Ectodermal cell (in vitro differentiated cells): ENCODE measurements at regions not wholly inside any gene's neighbourhood (a gene's known extent, or its start where the extent isn't known, plus 50 kb on each side); places are given as distances from the start of the nearest gene placed in this dataset.

Source experiments
- H3K27ac ChIP-seq: 2 replicates; pipeline ENCODE4 v1.7.0; 2013; ENCODE audit warnings: mild to moderate bottlenecking, low read depth, low read length; ENCODE audit not compliant: insufficient read depth, poor library complexity, severe bottlenecking
- H3K27me3 ChIP-seq: 2 replicates; pipeline ENCODE4 v1.7.0; 2013; ENCODE audit warnings: mild to moderate bottlenecking, low read length; ENCODE audit not compliant: insufficient read depth, control insufficient read depth, poor library complexity, severe bottlenecking
- H3K36me3 ChIP-seq: one replicate; pipeline ENCODE4 v1.7.0; 2013; ENCODE audit warnings: low read length; ENCODE audit not compliant: control insufficient read depth, insufficient read depth
- H3K4me1 ChIP-seq: one replicate; pipeline ENCODE4 v1.7.0; 2013; ENCODE audit warnings: low read length; ENCODE audit not compliant: control insufficient read depth, insufficient read depth
- H3K4me3 ChIP-seq: 2 replicates; pipeline ENCODE4 v1.7.0; 2013; ENCODE audit warnings: low read depth, low read length, control low read depth; ENCODE audit not compliant: insufficient read depth
- H3K9me3 ChIP-seq: 2 replicates; pipeline ENCODE4 v1.7.0; 2013; ENCODE audit warnings: mild to moderate bottlenecking, low read length, moderate library complexity; ENCODE audit not compliant: control insufficient read depth
- WGBS, 2 experiments: methylation state at CpG; one replicate each; pipeline ENCODE4 v1.1.7; 2013; ENCODE audit warnings: missing lambda C conversion rate in 2 of 2; 5-methylcytosine and 5-hydroxymethylcytosine counted together

DNA sequence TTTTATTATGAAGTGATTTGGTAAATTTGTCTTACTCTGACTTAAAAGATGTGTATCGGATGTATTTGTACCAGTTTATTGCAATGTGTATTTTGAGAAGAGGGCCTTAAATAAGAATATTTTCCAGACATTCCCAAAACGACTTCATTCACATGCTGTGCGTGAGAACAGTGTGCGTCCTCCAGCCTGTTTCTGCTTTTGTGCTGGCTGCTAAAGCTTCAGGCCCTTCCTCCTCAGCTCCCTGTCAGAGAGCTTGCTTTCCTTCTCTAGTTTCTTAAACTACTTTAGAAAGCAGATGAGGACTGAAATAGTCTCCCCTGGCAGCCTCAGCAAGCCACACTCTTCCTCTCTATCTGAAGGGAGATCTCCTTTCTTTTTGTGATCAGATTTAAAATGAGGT, 157.8 kb downstream of the SAMD5 start:
- no peaks in the 10 kb centered on the region for H3K27me3 ChIP-seq
- H3K27ac ChIP-seq: no peak overlapping the region
- H3K9me3 ChIP-seq: peaks cover 3% of the 10 kb centered on the region
- H3K4me3 ChIP-seq: no peak overlapping the region
- H3K4me1 ChIP-seq: peaks cover 8% of the 10 kb centered on the region
- 55 to 56% methylated on average over 4 of the region's 4 CpGs for WGBS, 2 experiments
- no peaks in the 10 kb centered on the region for H3K36me3 ChIP-seq

DNA sequence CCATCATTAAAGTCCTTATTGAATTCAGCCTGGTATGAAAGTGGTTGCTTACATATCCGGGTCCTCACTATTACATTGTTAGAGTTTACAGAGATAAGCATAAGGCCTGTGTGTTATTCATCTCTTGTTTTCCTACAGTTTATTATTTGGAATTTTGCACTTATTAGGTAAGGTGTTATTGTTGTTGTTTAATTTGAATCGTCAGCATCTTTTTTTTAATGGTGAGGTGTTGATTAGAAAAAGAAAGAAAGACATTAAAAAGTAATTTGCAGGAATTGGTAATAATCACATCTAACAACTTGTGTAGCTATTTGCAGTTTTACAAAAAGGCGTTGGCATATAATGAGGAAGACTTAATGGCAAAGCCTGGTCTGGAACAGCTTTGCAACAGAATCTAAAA, 158.6 kb downstream of the SAMD5 start:
- Histone ChIP-seq H3K27ac (no peak overlapping the region), H3K27me3 (no peaks in the 10 kb centered on the region), H3K4me1 (peaks cover 8% of the 10 kb centered on the region), H3K4me3 (no peak overlapping the region), H3K9me3 (peaks cover 3% of the 10 kb centered on the region), H3K36me3 (no peaks in the 10 kb centered on the region)
- WGBS, 2 experiments: 91 to 95% methylated on average over 3 of the region's 3 CpGs

DNA sequence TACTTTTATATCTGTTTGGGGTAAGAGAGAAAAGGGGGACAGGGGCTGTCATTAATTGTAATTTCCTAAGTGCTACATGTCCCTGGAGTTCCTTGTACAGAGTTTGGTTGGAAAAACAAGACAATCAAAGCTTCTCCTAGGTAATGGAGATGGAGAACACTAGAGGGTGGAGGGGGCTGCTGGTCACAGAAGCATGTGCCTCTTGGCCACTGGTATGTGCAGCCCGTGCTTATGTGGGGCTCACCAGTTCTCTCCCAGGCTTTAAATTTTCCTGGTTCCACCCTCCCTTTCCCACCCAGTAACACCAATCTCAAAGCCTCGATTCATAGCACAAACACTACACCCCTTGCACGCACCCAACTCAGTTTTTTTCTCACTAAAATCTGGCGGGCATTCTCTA, 165.6 kb downstream of the SAMD5 start:
- no peaks in the 10 kb centered on the region for H3K36me3 ChIP-seq
- 82 to 87% methylated on average over 4 of the region's 4 CpGs for WGBS, 2 experiments
- H3K4me3 ChIP-seq: no peak overlapping the region
- no peak overlapping the region for H3K27ac ChIP-seq
- peaks cover 3% of the 10 kb centered on the region for H3K9me3 ChIP-seq
- no peaks in the 10 kb centered on the region for H3K27me3 ChIP-seq
- no peaks in the 10 kb centered on the region for H3K4me1 ChIP-seq

DNA sequence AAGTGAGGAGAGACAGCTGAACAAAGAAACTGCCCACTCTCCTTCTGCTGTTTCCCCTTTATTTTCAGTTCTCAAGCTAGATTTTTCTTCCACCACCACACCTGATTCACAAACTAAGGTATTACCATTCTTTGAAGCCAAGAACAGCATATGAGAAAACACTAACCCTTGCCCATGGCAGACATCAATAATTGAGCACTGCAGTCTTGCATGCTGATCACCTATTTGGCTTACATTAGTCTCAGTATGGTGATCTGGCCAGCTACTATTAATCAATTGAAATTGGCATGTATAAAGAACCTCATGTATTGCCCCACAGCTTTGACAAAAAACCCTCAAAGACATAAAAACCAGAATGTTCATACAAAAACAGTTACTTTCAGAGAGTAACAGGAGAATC, 166.3 kb downstream of the SAMD5 start:
- H3K36me3 ChIP-seq: no peaks in the 10 kb centered on the region
- H3K27ac ChIP-seq: no peak overlapping the region
- H3K4me1 ChIP-seq: no peaks in the 10 kb centered on the region
- H3K9me3 ChIP-seq: peaks cover under 1% of the 10 kb centered on the region
- H3K4me3 ChIP-seq: no peak overlapping the region
- H3K27me3 ChIP-seq: no peaks in the 10 kb centered on the region

DNA sequence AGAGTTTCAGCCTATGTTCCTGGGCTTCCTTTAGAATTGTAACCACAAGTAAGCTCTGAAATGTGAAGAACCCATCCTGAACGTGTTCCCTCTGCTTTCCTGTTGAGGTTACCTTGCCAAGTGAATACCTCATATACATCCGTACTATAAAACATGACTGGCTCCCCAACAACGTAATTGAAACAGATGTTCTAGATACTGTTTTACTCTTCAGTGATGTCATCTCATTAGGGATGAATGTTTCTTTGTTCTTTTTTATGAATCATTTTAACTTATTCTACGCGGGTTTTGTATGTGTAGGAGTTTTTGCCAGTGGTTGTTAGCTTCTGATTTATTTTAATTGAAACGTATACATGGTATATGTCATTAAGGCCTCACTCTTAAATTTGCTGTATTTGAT, 166.8 kb downstream of the SAMD5 start:
- Histone ChIP-seq H3K36me3 (no peaks in the 10 kb centered on the region), H3K27me3 (no peaks in the 10 kb centered on the region), H3K9me3 (no peaks in the 10 kb centered on the region), H3K4me1 (no peaks in the 10 kb centered on the region), H3K27ac (no peak overlapping the region), H3K4me3 (no peak overlapping the region)
- 88 to 94% methylated on average over 6 of the region's 6 CpGs for WGBS, 2 experiments

DNA sequence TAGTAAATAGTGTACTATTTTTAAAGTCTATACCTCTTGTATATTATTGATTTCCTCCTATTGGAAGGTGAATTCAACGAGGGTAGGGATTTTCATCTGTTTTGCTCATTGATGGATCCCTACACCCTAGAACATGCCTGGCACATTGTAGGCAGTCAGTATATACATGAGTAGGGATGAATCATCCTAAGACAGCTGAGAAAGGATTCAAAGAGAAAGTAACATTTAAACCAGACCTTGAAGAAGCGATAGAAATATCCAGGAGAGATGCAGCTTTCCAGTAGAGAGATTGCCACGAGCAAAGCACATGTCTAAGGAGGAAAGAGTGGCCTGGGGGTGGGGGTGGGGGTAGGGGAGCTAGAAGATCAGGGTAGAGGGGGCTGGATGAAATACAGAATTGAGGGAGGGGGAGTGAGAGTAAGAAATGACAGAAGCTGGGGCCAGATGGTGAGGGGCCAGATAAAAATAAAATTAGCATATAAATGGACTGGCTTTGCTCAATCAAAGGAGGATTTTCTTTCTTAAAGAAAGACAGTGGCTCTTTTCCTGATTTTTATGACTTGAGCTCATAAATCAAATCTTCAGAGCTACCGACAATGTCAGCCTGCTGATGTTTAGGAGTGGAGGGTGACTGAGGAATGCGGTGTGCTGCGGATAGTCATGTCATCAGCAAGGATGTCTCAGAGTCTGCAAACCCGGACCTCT, 168.2 kb downstream of the SAMD5 start:
- Histone ChIP-seq H3K9me3 (no peaks in the 10 kb centered on the region), H3K4me3 (no peak overlapping the region), H3K36me3 (no peaks in the 10 kb centered on the region), H3K27ac (no peak overlapping the region), H3K27me3 (no peaks in the 10 kb centered on the region), H3K4me1 (no peaks in the 10 kb centered on the region)
- 71 to 76% methylated on average over 6 to 7 of the region's 7 CpGs for WGBS, 2 experiments

DNA sequence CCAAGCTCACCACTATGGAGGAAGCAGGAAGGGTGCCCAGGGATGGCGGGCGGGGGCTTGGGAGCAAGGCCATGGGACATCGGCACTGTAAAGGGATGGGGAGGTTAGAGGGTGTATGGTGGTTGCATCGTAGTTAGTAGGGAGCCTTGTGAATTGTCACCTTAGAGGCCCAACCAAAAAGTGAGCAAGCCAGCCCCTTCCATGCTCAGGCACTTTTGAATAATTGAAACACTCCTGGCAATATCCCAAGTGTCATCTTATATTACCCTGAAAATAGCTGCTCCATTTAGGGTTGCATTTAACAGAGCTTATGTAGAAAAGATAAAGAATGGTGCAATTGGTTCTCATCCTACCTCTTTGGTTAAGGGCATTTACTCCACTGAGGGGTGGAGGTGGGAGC, 169.2 kb downstream of the SAMD5 start:
- Histone ChIP-seq H3K4me3 (no peak overlapping the region), H3K9me3 (no peaks in the 10 kb centered on the region), H3K27ac (no peak overlapping the region), H3K4me1 (no peaks in the 10 kb centered on the region), H3K36me3 (no peaks in the 10 kb centered on the region), H3K27me3 (no peaks in the 10 kb centered on the region)
- WGBS, 2 experiments: 72 to 75% methylated on average over 4 of the region's 4 CpGs

DNA sequence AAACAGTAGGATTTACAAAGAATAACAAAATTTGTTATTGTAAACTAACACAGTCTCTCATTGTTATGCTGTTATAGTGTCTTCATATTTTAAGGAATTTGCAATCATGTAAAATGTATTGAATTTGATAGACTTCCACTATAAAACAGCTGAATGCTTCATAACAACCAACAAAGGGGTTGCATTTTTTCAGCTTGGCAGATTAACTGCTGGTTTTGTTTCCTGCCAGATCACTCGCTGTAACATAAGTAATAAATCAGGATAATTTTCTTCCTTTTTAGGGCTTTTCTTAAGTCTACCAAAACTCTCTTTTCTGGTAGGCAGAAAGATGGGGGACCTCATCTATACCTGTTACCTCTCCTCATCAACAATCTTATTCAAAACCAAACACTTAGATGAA, 169.8 kb downstream of the SAMD5 start:
- H3K27me3 ChIP-seq: no peaks in the 10 kb centered on the region
- 96% methylated on average over 1 of the region's 1 CpG; no CpG with 5 or more reads in 1 of the 2 experiments for WGBS, 2 experiments
- no peak overlapping the region for H3K4me3 ChIP-seq
- no peak overlapping the region for H3K27ac ChIP-seq
- no peaks in the 10 kb centered on the region for H3K9me3 ChIP-seq
- H3K36me3 ChIP-seq: no peaks in the 10 kb centered on the region
- no peaks in the 10 kb centered on the region for H3K4me1 ChIP-seq

DNA sequence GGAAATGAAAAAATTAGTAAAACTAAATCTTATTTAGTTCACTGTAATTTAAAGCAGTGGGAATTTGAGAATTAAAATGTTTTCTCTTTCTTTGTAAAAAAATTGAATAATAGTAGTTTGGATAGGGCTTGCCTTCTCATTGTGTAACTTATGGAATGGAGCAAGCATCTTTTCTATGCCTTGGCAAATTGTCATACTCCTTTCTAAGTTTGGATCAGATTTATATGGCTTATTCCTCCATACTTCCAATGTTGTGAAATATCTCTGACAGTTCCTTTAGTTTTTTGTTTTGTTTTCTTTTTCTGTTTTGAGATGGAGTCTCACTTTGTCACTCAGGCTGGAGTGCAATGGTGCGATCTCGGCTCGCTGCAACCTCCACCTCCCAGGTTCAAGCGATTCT, 176.4 kb downstream of the SAMD5 start:
- H3K4me1 ChIP-seq: no peaks in the 10 kb centered on the region
- 97 to 100% methylated on average over 4 of the region's 4 CpGs for WGBS, 2 experiments
- H3K27ac ChIP-seq: no peak overlapping the region
- no peaks in the 10 kb centered on the region for H3K36me3 ChIP-seq
- no peaks in the 10 kb centered on the region for H3K9me3 ChIP-seq
- no peak overlapping the region for H3K4me3 ChIP-seq
- H3K27me3 ChIP-seq: no peaks in the 10 kb centered on the region

DNA sequence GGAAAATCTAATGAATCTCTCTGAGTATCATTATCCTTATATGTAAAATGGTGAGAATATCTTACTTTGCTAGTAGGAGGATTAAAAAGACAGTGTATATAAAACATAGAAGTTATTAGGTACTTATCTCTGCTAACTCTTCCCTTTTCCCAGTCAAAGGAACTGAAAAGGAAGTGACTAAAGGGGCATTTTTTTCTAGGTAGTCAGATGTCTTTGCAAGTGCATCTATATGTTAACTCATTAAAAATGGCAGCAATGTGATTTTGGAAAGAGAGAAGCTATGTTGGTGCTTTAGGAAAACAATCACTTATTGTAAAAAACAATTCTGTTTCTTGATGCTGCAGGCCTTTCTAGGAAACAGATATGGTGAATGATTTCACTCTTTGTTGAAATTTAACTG, 180.9 kb downstream of the SAMD5 start:
- H3K4me3 ChIP-seq: no peak overlapping the region
- H3K27ac ChIP-seq: no peak overlapping the region
- no peaks in the 10 kb centered on the region for H3K27me3 ChIP-seq
- no peaks in the 10 kb centered on the region for H3K36me3 ChIP-seq
- H3K9me3 ChIP-seq: no peaks in the 10 kb centered on the region
- H3K4me1 ChIP-seq: no peaks in the 10 kb centered on the region

DNA sequence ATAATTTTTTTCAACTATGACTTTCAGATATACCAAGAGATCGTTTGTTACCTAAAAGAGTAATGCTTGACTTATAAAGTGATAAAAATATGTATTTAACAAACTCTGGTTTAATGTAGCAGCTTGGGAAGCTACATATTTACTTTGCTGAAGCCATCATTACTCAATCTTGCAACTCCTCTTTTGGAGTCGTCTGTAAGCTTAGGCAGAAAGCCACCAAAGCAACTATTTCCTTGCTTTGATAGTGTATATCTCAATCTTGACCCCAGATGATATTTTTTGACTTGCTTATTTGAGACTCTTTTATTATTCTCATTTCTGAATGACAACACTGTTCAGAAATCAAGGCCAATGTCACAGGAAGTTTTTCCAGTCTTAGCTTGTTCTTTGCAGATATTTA, 183.0 kb downstream of the SAMD5 start:
- Histone ChIP-seq H3K4me1 (no peaks in the 10 kb centered on the region), H3K27ac (no peak overlapping the region), H3K36me3 (no peaks in the 10 kb centered on the region), H3K27me3 (no peaks in the 10 kb centered on the region), H3K4me3 (no peak overlapping the region), H3K9me3 (no peaks in the 10 kb centered on the region)
- 94 to 100% methylated on average over 1 to 2 of the region's 2 CpGs for WGBS, 2 experiments
